GM19395 (cell line): ENCODE measurements at regions not wholly inside any gene's neighbourhood (a gene's known extent, or its start where the extent isn't known, plus 50 kb on each side); places are given as distances from the start of the nearest gene placed in this dataset.
A peak's percentile ranks its signal among the peaks of the same experiment; 100 is the strongest.

Experiments used
- ATAC-seq: cut with Tn5 transposase; IDR thresholded peaks from one replicate; pipeline ENCODE4 v1.9.1; 2021; ENCODE audit warnings: mild to moderate bottlenecking, moderate library complexity; ENCODE audit not compliant: unreplicated experiment

- ATAC-seq = no peak
These were observed 166.7 kb downstream of the CDH26 start for GRCh38 chr20:60124776-60125381.

DNA sequence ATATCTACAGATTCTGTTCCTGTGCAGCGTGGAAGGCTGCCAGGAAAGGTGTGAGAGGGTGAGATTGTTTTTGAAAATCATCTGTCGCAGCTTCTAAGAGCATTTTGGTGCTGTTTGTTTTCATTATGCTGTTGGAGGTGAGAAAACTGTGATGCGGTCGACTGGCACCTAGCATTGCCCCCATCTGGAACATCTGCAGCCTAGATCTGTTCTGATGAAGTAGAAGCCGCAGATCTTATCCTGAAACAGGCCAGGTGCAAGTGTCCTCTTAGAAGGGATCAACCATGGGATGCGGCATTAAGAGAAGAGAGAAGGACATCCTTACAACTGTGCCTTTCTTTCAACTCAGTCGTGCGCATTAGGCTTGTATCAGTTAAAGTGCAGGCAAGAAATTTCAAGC is 167.3 kb downstream of the CDH26 start:
- no peak for ATAC-seq

- no peak for ATAC-seq
These were observed 168.8 kb downstream of the CDH26 start for GRCh38 chr20:60126975-60127374.

GRCh38 chr20:60131375-60131774 is 173.2 kb downstream of the CDH26 start:
- ATAC-seq = no peak

- no peak for ATAC-seq
These were observed 174.1 kb downstream of the CDH26 start for GRCh38 chr20:60132162-60132826.

DNA sequence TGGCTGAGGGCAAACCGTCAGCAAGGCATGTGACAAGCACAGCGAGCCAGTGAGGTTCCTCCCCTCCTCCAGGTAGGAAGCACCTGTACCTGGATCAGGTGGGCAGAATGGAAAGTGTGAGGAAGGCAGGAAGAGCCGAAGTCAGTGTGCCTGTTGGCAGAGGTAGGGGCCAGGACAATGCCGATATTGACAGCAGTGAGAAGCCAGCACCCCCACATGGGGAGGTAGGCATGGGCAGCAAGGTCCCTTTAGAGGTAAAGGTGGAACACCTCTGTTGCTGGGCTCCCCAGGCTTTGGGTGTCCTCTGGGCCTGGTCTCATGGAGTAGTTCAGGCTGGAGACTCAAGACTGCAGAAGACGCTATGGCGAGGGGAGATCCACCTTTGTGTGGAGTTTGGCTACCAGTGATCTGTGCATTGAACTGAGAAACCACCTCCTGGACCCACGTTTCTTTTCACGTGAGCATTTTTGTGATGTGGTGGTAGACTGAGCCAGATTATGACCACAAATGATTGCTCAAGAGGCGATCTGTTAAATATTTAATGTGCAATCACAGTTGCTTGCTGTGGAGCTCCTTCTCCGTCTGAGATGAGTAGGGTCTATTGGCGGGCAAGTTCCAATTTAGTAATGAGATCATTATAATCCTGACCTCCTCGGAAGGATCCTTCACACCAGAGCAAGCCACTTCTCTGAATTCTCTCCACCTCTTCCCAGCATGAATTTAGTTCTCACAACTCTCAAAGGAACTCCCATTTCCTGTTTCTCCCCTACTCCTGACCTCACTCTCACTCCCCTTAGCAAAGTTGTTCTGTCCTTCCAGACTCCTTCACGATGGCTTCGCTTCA is 174.8 kb downstream of the CDH26 start:
- no peak for ATAC-seq

DNA sequence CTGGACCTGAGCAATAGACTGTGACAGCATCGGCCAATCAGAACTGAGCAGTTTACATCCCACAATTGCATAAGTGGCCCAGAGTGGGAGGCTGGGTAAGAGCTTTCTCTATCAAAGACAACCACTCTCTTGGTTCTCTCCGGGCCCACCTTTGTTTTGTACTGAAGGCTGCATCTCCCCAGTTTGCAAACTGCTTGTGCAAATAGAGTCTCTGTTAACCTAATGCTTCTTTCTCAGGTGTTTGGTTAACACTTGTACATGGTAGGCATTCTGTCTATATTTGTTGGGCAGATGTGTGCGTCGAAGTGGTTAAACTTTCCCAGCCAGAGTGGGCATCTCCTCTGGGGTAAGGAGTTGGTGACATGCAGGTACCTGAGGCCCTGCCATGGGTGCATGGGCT is 177.1 kb downstream of the CDH26 start:
- no peak for ATAC-seq

DNA sequence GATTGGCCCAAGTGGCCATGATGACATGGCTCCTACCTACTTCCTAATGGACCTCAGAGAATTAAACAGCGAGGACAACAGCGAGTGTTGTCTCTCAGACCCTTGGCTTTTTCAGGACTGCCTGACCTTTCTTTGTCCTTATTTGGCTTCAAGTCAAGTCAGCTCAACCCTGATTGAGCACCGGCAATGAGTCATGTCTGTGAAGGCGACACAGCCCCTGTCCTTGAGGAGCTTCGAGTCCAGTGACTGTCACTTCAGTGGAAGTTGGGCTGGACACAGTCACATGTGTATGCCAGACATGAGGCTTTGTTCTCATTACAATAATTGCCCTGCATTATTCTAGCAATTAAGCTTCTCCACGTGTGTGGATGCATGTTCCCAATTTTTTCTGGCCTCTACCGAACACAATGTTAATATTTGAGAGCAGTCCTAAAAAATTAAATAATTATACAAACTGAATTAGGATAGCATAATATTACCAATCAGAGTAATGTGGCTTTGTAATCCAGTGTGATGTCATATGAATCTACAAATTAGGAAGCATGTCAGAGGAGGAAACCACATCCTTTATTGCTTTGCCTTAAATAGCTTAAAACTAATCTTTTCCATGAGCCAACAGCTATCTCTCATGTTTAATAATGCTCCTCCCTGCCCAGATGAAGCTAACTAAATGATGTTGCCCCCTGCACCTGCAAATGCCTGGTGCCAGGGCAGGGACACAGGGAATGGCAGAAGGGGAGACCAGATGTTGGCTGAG is 178.6 kb downstream of the CDH26 start:
- no peak for ATAC-seq

DNA sequence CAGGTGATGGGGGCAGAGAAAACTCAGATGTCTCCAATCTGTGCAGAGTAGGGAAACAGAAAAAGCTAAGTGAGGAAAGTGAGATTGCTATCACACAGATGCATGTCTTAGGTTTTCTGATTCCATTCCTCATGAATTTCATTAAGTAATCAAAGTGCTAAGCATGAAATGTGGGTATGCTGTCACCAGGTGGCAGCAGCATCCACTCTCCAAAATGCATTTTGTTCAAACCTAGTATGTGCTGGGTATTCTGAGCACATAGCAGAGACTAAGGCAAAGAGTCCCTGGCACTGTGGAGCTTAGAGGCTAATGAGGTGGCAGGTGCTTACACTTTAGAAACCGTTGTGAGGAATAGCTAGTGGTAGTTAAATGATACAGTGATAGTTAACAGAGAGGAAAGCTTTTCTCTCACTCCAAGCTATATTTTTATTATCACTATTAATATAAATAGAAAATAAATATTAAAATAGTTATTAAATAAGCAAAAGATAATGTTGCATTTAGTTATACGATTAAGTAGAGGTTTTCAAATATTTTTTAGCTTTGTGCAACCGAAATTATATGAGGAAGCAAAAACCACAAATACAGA is 179.5 kb downstream of the CDH26 start:
- ATAC-seq = peak; percentile 63

GRCh38 chr20:60138256-60139220 is 180.3 kb downstream of the CDH26 start:
- no peak for ATAC-seq

DNA sequence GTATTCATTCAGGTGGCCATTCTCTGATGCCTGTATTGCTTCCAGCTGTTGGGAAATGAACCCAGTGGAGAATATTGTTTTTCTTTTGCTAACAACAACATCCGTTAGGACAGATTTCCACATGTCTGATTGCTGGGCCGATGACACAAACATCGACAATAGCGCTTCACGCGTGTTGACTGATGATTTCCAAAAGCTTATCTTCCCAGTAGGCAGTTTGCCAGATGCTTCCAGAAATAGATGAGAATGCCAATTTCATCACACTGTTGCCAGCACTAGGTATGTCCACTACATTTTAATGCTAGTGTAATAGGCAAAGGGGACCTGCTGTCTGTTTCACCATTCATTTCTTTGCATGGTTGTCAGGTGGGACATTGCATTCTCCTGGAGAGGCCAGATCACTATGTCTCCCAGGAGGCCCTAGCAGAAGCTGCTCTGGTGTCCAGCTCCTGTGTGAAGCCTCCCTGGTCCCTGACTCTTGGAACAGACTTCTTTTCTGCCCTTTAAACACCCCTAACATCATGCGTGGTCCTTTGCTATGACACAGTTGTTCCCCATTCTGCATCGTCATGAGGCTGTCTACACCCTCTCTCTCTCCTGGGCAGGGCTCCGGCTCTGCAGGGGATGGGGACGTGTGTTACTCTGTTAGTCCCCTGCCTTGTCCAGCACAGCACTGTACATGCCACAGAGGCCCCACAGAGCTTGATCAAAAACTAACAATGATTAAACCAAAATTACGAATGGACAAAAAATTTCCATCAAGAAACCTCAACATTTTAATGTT is 181.6 kb downstream of the CDH26 start:
- no peak for ATAC-seq

DNA sequence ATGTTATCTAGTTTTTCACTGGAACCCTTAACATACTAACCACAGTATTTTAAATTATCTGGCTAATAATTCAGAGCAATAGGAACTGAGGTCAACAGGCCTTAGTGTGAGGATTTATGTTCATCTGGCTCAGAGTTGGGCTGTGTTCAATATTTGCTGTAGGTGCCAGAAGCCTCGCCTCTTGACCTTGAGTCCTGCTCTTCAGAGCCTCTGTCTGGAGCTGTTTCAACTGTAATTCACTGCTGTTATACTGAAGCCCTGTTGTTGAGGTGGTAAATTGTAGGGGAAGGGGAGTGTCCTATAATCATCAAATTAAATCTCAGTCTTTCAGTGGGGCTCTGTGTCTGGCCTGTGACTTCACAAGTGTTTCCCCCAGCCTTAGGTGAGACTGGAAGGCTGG is 184.4 kb downstream of the CDH26 start:
- no peak for ATAC-seq

- ATAC-seq = no peak
These were observed 185.1 kb downstream of the CDH26 start for GRCh38 chr20:60143261-60143842.

- ATAC-seq = no peak
These were observed 186.2 kb downstream of the CDH26 start for GRCh38 chr20:60144404-60144803.

GRCh38 chr20:60144974-60145527 is 186.8 kb downstream of the CDH26 start:
- ATAC-seq = no peak

- ATAC-seq = no peak
These were observed 188.8 kb downstream of the CDH26 start for GRCh38 chr20:60147004-60147403.

DNA sequence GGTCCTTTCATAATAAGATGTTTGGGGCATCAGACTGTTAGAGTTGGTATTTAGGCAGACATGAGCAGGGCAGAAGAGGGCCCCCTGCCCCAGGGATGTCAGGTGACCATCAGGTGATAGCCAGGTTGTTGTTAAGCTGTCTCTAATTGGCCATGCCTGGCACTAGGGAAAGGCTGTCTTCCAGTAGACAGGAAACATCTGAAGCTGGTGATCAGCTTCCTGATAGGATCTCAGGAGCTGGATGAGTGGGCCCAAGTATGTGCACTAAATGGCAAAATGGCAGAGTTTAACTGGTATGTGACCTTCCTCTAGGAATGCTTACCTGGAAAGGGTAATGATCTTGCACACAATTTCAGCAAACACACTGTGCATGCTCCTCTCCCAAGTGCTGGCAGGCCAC is 190.7 kb downstream of the CDH26 start:
- ATAC-seq = no peak

GRCh38 chr20:60152792-60153191 is 194.6 kb downstream of the CDH26 start:
- no peak for ATAC-seq
